ENCODE measurements at regions not wholly inside any gene's neighbourhood (a gene's known extent, or its start where the extent isn't known, plus 50 kb on each side); places are given as distances from the start of the nearest gene placed in this dataset.

- DNase-seq (ENCODE audit: low spot score): no peak
- no peak for ATAC-seq
- Histone ChIP-seq H3K4me1 (ENCODE audit: insufficient read depth, low read length) (no peaks in the 10 kb centered on the region), H3K27me3 (ENCODE audit: control insufficient read depth in 1 of 2, insufficient read depth in 2 of 2, low read length in 2 of 2) (no peaks in the 10 kb centered on the region), H3K4me2 (ENCODE audit: low read depth, low read length) (no peak overlapping the region), H3K79me2 (ENCODE audit: insufficient read depth, low read length) (no peaks in the 10 kb centered on the region), H3K36me3 (replicated peaks in 1 of 2; ENCODE audit: control insufficient read depth in 1 of 2, insufficient read depth in 2 of 2, low read length in 2 of 2) (no peaks in the 10 kb centered on the region), H3K4me3 (replicated peaks in 1 of 3; ENCODE audit: insufficient read depth in 1 of 3, low read depth in 2 of 3, low read length in 3 of 3) (no peak overlapping the region), H3K27ac (ENCODE audit: extremely low read length, insufficient read depth, low read length) (no peak overlapping the region), H3K9me3 (ENCODE audit: low read length) (no peaks in the 10 kb centered on the region), H2AFZ (ENCODE audit: low read length) (no peak overlapping the region), H4K20me1 (ENCODE audit: insufficient read depth, low read length) (no peaks in the 10 kb centered on the region), H3K9ac (ENCODE audit: insufficient read depth, low read depth, low read length) (no peak overlapping the region)
- no TSS peak for BruUV-seq (replicated peaks)
- in situ Hi-C loops (cut with HindIII; ENCODE audit: extremely low pct_ligation_motif_present, low pct_unique_long_range_greater_than_20kb): no loop called here
- intact Hi-C loops (cut with micrococcal nuclease; ENCODE audit: unreplicated experiment): no loop called here
- no peak for FAIRE-seq
- TF ChIP-seq PCBP1 (IDR thresholded peaks at IDR 0.05; ENCODE audit: borderline replicate concordance, low read depth, low read length) (no peak), E2F2 (CRISPR knock-in tag; IDR thresholded peaks at IDR 0.05; ENCODE audit: borderline replicate concordance) (no peak), ZNF350 (CRISPR knock-in tag; IDR thresholded peaks at IDR 0.05; ENCODE audit: borderline replicate concordance, low read depth) (no peak), BCL6 (CRISPR knock-in tag; IDR thresholded peaks at IDR 0.05) (no peak), ZNF784 (CRISPR knock-in tag; IDR thresholded peaks at IDR 0.05; ENCODE audit: borderline replicate concordance) (no peak), REST (IDR thresholded peaks at IDR 0.05; ENCODE audit: borderline replicate concordance in 1 of 2, low read depth in 1 of 2, low read length in 2 of 2) (no peak), ONECUT2 (CRISPR knock-in tag; IDR thresholded peaks at IDR 0.05) (no peak), ZNF34 (CRISPR knock-in tag; IDR thresholded peaks at IDR 0.05; ENCODE audit: borderline replicate concordance) (no peak), ELF4 (CRISPR knock-in tag; IDR thresholded peaks at IDR 0.05; ENCODE audit: borderline replicate concordance) (no peak), KAT2B (IDR thresholded peaks at IDR 0.05; ENCODE audit: borderline replicate concordance, low read depth, low read length) (no peak), NKX3-1 (CRISPR knock-in tag; IDR thresholded peaks at IDR 0.05) (no peak), ZNF672 (CRISPR knock-in tag; IDR thresholded peaks at IDR 0.05) (no peak), ZNF30 (CRISPR knock-in tag; IDR thresholded peaks at IDR 0.05) (no peak), ZBTB4 (CRISPR knock-in tag; IDR thresholded peaks at IDR 0.05; ENCODE audit: borderline replicate concordance) (no peak), ETV5 (CRISPR knock-in tag; IDR thresholded peaks at IDR 0.05; ENCODE audit: borderline replicate concordance) (no peak)
- 85% methylated on average over 2 of the region's 2 CpGs for WGBS (ENCODE audit: low lambda C conversion rate)
- ChIA-PET CTCF (ENCODE audit: low intra/inter-chr PET ratio, low total read pairs) (no interaction called here), POLR2A (no interaction called here)
These were observed 434.9 kb upstream of the RUNX1 start for GRCh38 chr21:35484032-35484431.

Measured in HepG2 (cell line).